ENCODE measurements at regions not wholly inside any gene's neighbourhood (a gene's known extent, or its start where the extent isn't known, plus 50 kb on each side); places are given as distances from the start of the nearest gene placed in this dataset.

- Histone ChIP-seq H3K4me3 (ENCODE audit: low read depth, low read length, poor library complexity, severe bottlenecking) (no peak overlapping the region), H3K27ac (ENCODE audit: low read depth, low read length, poor library complexity, severe bottlenecking) (no peak overlapping the region), H3K4me1 (ENCODE audit: insufficient read depth, low read length, poor library complexity, severe bottlenecking) (no peaks in the 10 kb centered on the region), H3K27me3 (replicated peaks; ENCODE audit: insufficient read depth, low read depth, low read length, poor library complexity) (no peaks in the 10 kb centered on the region), H3K36me3 (ENCODE audit: insufficient read depth, low read length, poor library complexity, severe bottlenecking) (no peaks in the 10 kb centered on the region), H3K9me3 (ENCODE audit: low read depth, low read length, poor library complexity, severe bottlenecking) (no peaks in the 10 kb centered on the region)
- CTCF ChIA-PET: no interaction called here
- POLR2A ChIA-PET (ENCODE audit: low non-redundant PET): interaction anchor here (0.7 kb wide), 1 partner anchor 58 kb away, joined by 3 read pairs; no protein-coding TSS in a partner anchor
- no peak for TF ChIP-seq CTCF (conservative IDR thresholded peaks at IDR 0.05; ENCODE audit: low read depth, low read length)
- no peak for TF ChIP-seq EZH2 (IDR thresholded peaks at IDR 0.05; ENCODE audit: borderline replicate concordance, low read depth, low read length, poor library complexity, severe bottlenecking)
- intact Hi-C loops (cut with micrococcal nuclease; ENCODE audit: unreplicated experiment): no loop called here
- DNase-seq (ENCODE audit: low spot score): no peak
- BruUV-seq (replicated peaks): no TSS peak
Observed at GRCh38 chr5:171640480-171640879, 145.1 kb upstream of the SMIM23 start.

GRCh38 chr5:171641891-171642290 lies 143.7 kb upstream of the SMIM23 start:
- intact Hi-C loops (cut with micrococcal nuclease; ENCODE audit: unreplicated experiment): no loop called here
- CTCF ChIA-PET: no interaction called here
- H3K36me3 ChIP-seq (ENCODE audit: insufficient read depth, low read length, poor library complexity, severe bottlenecking): no peaks in the 10 kb centered on the region
- POLR2A ChIA-PET (ENCODE audit: low non-redundant PET): no interaction called here
- H3K27ac ChIP-seq (ENCODE audit: low read depth, low read length, poor library complexity, severe bottlenecking): no peak overlapping the region
- no peaks in the 10 kb centered on the region for H3K9me3 ChIP-seq (ENCODE audit: low read depth, low read length, poor library complexity, severe bottlenecking)
- no peak for TF ChIP-seq EZH2 (IDR thresholded peaks at IDR 0.05; ENCODE audit: borderline replicate concordance, low read depth, low read length, poor library complexity, severe bottlenecking)
- no peak for TF ChIP-seq CTCF (conservative IDR thresholded peaks at IDR 0.05; ENCODE audit: low read depth, low read length)
- H3K4me3 ChIP-seq (ENCODE audit: low read depth, low read length, poor library complexity, severe bottlenecking): no peak overlapping the region
- BruUV-seq (replicated peaks): no TSS peak
- DNase-seq (ENCODE audit: low spot score): no peak
- no peaks in the 10 kb centered on the region for H3K4me1 ChIP-seq (ENCODE audit: insufficient read depth, low read length, poor library complexity, severe bottlenecking)
- H3K27me3 ChIP-seq (replicated peaks; ENCODE audit: insufficient read depth, low read depth, low read length, poor library complexity): no peaks in the 10 kb centered on the region

- no peak overlapping the region for H3K4me3 ChIP-seq (ENCODE audit: low read depth, low read length, poor library complexity, severe bottlenecking)
- POLR2A ChIA-PET (ENCODE audit: low non-redundant PET): no interaction called here
- H3K27ac ChIP-seq (ENCODE audit: low read depth, low read length, poor library complexity, severe bottlenecking): no peak overlapping the region
- BruUV-seq (replicated peaks): no TSS peak
- intact Hi-C loops (cut with micrococcal nuclease; ENCODE audit: unreplicated experiment): no loop called here
- H3K9me3 ChIP-seq (ENCODE audit: low read depth, low read length, poor library complexity, severe bottlenecking): no peaks in the 10 kb centered on the region
- no peaks in the 10 kb centered on the region for H3K4me1 ChIP-seq (ENCODE audit: insufficient read depth, low read length, poor library complexity, severe bottlenecking)
- no peak for DNase-seq (ENCODE audit: low spot score)
- CTCF ChIA-PET: no interaction called here
- no peaks in the 10 kb centered on the region for H3K36me3 ChIP-seq (ENCODE audit: insufficient read depth, low read length, poor library complexity, severe bottlenecking)
- no peaks in the 10 kb centered on the region for H3K27me3 ChIP-seq (replicated peaks; ENCODE audit: insufficient read depth, low read depth, low read length, poor library complexity)
- TF ChIP-seq EZH2 (IDR thresholded peaks at IDR 0.05; ENCODE audit: borderline replicate concordance, low read depth, low read length, poor library complexity, severe bottlenecking): no peak
- TF ChIP-seq CTCF (conservative IDR thresholded peaks at IDR 0.05; ENCODE audit: low read depth, low read length): no peak
Observed at GRCh38 chr5:171642894-171643293, 142.7 kb upstream of the SMIM23 start.

Measured in A673 (cell line).